CD4-positive, alpha-beta T cell treated with Interleukin-17A for 4 hours (primary cell): ENCODE measurements at regions not wholly inside any gene's neighbourhood (a gene's known extent, or its start where the extent isn't known, plus 50 kb on each side); places are given as distances from the start of the nearest gene placed in this dataset.
"Not testable (repeated sequence)": the region's sequence is repeated elsewhere in the genome, so short reads cannot be mapped to it uniquely, and the experiment has no call there.

Experiments
- DNase-seq: peaks from one replicate; pipeline ENCODE4 v3.0.0-alpha.2; 2020; ENCODE audit warnings: mixed read lengths

GRCh38 chr4:9704551-9705332 is 76.7 kb upstream of the DRD5 start:
- no peak for DNase-seq

GRCh38 chr4:9707281-9707680 is 74.2 kb upstream of the DRD5 start:
- DNase-seq: not testable (repeated sequence)

- DNase-seq: not testable (repeated sequence)
Measured at GRCh38 chr4:9707936-9708335, 73.5 kb upstream of the DRD5 start.

- DNase-seq: no peak
Measured at GRCh38 chr4:9709724-9710123, 71.7 kb upstream of the DRD5 start.

GRCh38 chr4:9715271-9715670 is 66.2 kb upstream of the DRD5 start:
- DNase-seq: not testable (repeated sequence)

GRCh38 chr4:9716093-9716492 is 65.3 kb upstream of the DRD5 start:
- DNase-seq: no peak

GRCh38 chr4:9718246-9718939 is 63.0 kb upstream of the DRD5 start:
- not testable (repeated sequence) for DNase-seq

GRCh38 chr4:9722131-9722530 is 59.3 kb upstream of the DRD5 start:
- DNase-seq: not testable (repeated sequence)
